HEK293 (cell line): ENCODE measurements at regions not wholly inside any gene's neighbourhood (a gene's known extent, or its start where the extent isn't known, plus 50 kb on each side); places are given as distances from the start of the nearest gene placed in this dataset.

Experiments
- CTCF ChIA-PET: fragments of 350-600 bp; formaldehyde crosslinking; extraction: SDS; loops from one replicate; lab custom pipeline; 2021; ENCODE audit warnings: antibody characterized with exemption; lab: Yijun Ruan, JAX
- POLR2A ChIA-PET: fragments of 300-600 bp; formaldehyde crosslinking; extraction: SDS; loops from one replicate; lab custom pipeline; 2020; ENCODE audit warnings: antibody characterized with exemption, inconsistent platforms; lab: Yijun Ruan, JAX
- H3K27ac ChIP-seq: fragments of 200-500 bp; sonication (Bioruptor generic); 2 replicates; pipeline ENCODE4 v1.5.1; 2014; ENCODE audit warnings: low read depth, low read length, control low read depth, inconsistent platforms; ENCODE audit errors: extremely low read depth
- H3K36me3 ChIP-seq, 2 experiments: fragments of 200-500 bp in 1 of 2; sonication (Bioruptor generic) in 1 of 2; 1 replicate in 1 of 2; 2 replicates in 1 of 2; pipeline ENCODE4 v1.5.1; 2014 to 2017; ENCODE audit warnings: inconsistent platforms in 2 of 2, low read length in 2 of 2; ENCODE audit not compliant: control insufficient read depth in 2 of 2, insufficient read depth in 1 of 2
- H3K4me1 ChIP-seq: fragments of 200-500 bp; sonication (Bioruptor generic); 2 replicates; pipeline ENCODE4 v1.5.1; 2014; ENCODE audit warnings: mild to moderate bottlenecking, low read length, inconsistent platforms; ENCODE audit not compliant: control insufficient read depth, insufficient read depth
- H3K4me3 ChIP-seq: 2 replicates; pipeline ENCODE4 v1.5.1; 2011; ENCODE audit warnings: low read depth, mild to moderate bottlenecking, control low read depth, low read length, moderate library complexity
- H3K9me3 ChIP-seq: fragments of 200-500 bp; sonication (Bioruptor generic); 2 replicates; pipeline ENCODE4 v1.5.1; 2014; ENCODE audit warnings: low read depth, low read length, inconsistent platforms; ENCODE audit not compliant: control insufficient read depth, insufficient read depth
- HOXA7 ChIP-seq: sonication (generic); formaldehyde crosslinking; IDR thresholded peaks from 2 replicates; pipeline ENCODE4 v1.8.1; 2022; ENCODE audit warnings: missing genetic modification reagents, borderline replicate concordance
- HOXC10 ChIP-seq: sonication (generic); formaldehyde crosslinking; IDR thresholded peaks from 2 replicates; pipeline ENCODE4 v1.8.1; 2023; ENCODE audit warnings: mild to moderate bottlenecking, missing genetic modification reagents
- KLF7 ChIP-seq: fragments of 450-650 bp; formaldehyde crosslinking; IDR thresholded peaks from 2 replicates; pipeline ENCODE4 v1.5.1; 2016; ENCODE audit warnings: missing biosample characterization, missing genetic modification characterization, borderline replicate concordance
- SCRT1 ChIP-seq: fragments of 450-650 bp; formaldehyde crosslinking; IDR thresholded peaks from 2 replicates; pipeline ENCODE4 v1.5.1; 2016; ENCODE audit warnings: missing biosample characterization, missing genetic modification characterization, borderline replicate concordance
- TRIM28 ChIP-seq: IDR thresholded peaks from 2 replicates; pipeline ENCODE4 v1.6.1; 2011; ENCODE audit warnings: low read length, control low read depth, borderline replicate concordance
- ZBTB7A ChIP-seq: fragments of 450-650 bp; formaldehyde crosslinking; IDR thresholded peaks from 2 replicates; pipeline ENCODE4 v1.5.1; 2016; ENCODE audit warnings: low read depth, missing biosample characterization, missing genetic modification characterization
- ZNF114 ChIP-seq: fragments of 450-650 bp; formaldehyde crosslinking; IDR thresholded peaks from 2 replicates; pipeline ENCODE4 v1.5.0; 2017; ENCODE audit warnings: missing biosample characterization, missing genetic modification characterization
- ZNF133 ChIP-seq: fragments of 450-650 bp; formaldehyde crosslinking; IDR thresholded peaks from 2 replicates; pipeline ENCODE4 v1.5.1; 2016; ENCODE audit warnings: missing biosample characterization, missing genetic modification characterization
- ZNF146 ChIP-seq: fragments of 450-650 bp; formaldehyde crosslinking; IDR thresholded peaks from 2 replicates; pipeline ENCODE4 v1.5.1; 2016; ENCODE audit warnings: missing biosample characterization, missing genetic modification characterization
- ZNF155 ChIP-seq: fragments of 450-650 bp; formaldehyde crosslinking; IDR thresholded peaks from 2 replicates; pipeline ENCODE4 v1.5.1; 2016; ENCODE audit warnings: missing biosample characterization, missing genetic modification characterization
- ZNF266 ChIP-seq: fragments of 450-650 bp; formaldehyde crosslinking; IDR thresholded peaks from 2 replicates; pipeline ENCODE4 v1.5.1; 2016; ENCODE audit warnings: missing biosample characterization, missing genetic modification characterization, low read depth
- ZNF394 ChIP-seq: fragments of 450-650 bp; formaldehyde crosslinking; IDR thresholded peaks from 2 replicates; pipeline ENCODE4 v1.5.1; 2016; ENCODE audit warnings: missing biosample characterization, missing genetic modification characterization, mild to moderate bottlenecking, moderate library complexity, borderline replicate concordance
- ZNF416 ChIP-seq: fragments of 450-650 bp; formaldehyde crosslinking; IDR thresholded peaks from 2 replicates; pipeline ENCODE4 v1.5.1; 2016; ENCODE audit warnings: missing biosample characterization, missing genetic modification characterization
- ZNF426 ChIP-seq: fragments of 450-650 bp; formaldehyde crosslinking; IDR thresholded peaks from 2 replicates; pipeline ENCODE4 v1.5.1; 2017; ENCODE audit warnings: missing biosample characterization, missing genetic modification characterization, mild to moderate bottlenecking, inconsistent platforms, moderate library complexity
- ZNF544 ChIP-seq: fragments of 450-650 bp; formaldehyde crosslinking; IDR thresholded peaks from 2 replicates; pipeline ENCODE4 v1.5.0; 2017; ENCODE audit warnings: missing biosample characterization, missing genetic modification characterization
- ZNF548 ChIP-seq: fragments of 450-650 bp; formaldehyde crosslinking; IDR thresholded peaks from 2 replicates; pipeline ENCODE4 v1.5.1; 2016; ENCODE audit warnings: missing biosample characterization, missing genetic modification characterization
- TF ChIP-seq, protein P1 (sequence below): fragments of 450-650 bp; formaldehyde crosslinking; IDR thresholded peaks from 2 replicates; pipeline ENCODE4 v1.5.1; 2016; ENCODE audit warnings: missing biosample characterization, missing genetic modification characterization
- TF ChIP-seq, protein P2 (sequence below): fragments of 450-650 bp; formaldehyde crosslinking; IDR thresholded peaks from 2 replicates; pipeline ENCODE4 v1.5.1; 2016; ENCODE audit warnings: missing biosample characterization, missing genetic modification characterization
- TF ChIP-seq, protein P3 (sequence below): fragments of 450-650 bp; formaldehyde crosslinking; IDR thresholded peaks from 2 replicates; pipeline ENCODE4 v1.5.1; 2016; ENCODE audit warnings: missing biosample characterization, missing genetic modification characterization

DNA sequence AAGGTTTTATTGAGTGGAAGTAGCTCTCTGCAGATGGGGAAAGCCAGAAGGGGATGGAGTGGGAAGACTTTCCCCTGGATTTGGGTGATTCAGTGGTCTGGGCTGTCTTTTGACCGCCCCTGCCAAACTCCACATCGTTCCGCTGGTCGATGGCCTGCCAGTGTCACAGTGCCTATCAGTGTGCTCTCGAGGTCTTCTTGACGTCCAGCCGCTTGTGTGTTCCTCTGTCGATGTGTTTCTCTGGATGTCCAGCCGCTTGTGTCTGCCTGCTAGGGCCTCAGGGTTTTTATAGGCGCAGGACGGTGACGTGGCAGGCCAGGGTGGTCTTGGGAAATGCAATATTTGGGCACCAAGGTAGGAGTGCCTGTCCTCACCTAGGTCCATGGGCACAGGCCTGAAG, 1371.4 kb upstream of the PIK3C3 start:
- no peak overlapping the region for H3K27ac ChIP-seq
- H3K36me3 ChIP-seq: no peaks in the 10 kb centered on the region
- ChIA-PET CTCF (interaction anchor here (0.6 kb wide), 1 partner anchor 28 kb away, joined by 3 read pairs; no protein-coding TSS in a partner anchor), POLR2A (no interaction called here)
- H3K4me1 ChIP-seq: no peaks in the 10 kb centered on the region
- no peak for TF ChIP-seq KLF7 (tag by site-specific recombination)
- no peak overlapping the region for H3K4me3 ChIP-seq
- no peaks in the 10 kb centered on the region for H3K9me3 ChIP-seq

DNA sequence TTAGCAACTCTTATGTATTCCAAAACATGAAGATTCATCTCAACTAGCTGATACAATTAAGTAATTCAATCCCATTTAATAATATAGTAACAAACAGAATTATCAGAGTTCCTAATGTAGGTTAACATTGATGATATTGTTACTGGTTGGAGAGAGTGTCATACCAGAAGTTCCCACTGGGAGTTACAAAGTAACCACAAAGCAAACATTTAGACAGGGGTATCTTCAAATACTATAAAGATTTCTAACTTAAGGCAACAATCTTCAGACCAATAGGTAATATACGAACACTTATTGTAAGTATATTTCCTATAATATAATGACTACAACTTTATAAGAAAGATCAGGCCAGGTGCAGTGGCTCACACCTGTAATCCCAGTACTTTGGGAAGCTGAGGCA, 1372.9 kb upstream of the PIK3C3 start:
- TF ChIP-seq ZNF416: no peak
- TF ChIP-seq ZBTB7A (tag by site-specific recombination): no peak
- TF ChIP-seq ZNF155: no peak
- no peak for TF ChIP-seq ZNF426 (tag by site-specific recombination)
- TF ChIP-seq ZNF548 (tag by site-specific recombination): no peak
- TF ChIP-seq SCRT1 (tag by site-specific recombination): no peak
- TF ChIP-seq ZNF146 (tag by site-specific recombination): no peak
- no peak for TF ChIP-seq TRIM28
- TF ChIP-seq, protein P1, sequence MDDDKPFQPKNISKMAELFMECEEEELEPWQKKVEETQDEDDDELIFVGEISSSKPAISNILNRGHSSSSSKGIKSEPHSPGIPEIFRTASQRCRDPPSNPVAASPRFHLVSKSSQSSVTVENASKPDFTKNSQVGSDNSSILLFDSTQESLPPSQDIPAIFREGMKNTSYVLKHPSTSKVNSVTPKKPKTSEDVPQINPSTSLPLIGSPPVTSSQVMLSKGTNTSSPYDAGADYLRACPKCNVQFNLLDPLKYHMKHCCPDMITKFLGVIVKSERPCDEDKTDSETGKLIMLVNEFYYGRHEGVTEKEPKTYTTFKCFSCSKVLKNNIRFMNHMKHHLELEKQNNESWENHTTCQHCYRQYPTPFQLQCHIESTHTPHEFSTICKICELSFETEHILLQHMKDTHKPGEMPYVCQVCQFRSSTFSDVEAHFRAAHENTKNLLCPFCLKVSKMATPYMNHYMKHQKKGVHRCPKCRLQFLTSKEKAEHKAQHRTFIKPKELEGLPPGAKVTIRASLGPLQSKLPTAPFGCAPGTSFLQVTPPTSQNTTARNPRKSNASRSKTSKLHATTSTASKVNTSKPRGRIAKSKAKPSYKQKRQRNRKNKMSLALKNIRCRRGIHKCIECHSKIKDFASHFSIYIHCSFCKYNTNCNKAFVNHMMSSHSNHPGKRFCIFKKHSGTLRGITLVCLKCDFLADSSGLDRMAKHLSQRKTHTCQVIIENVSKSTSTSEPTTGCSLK (tag by site-specific recombination): no peak
- TF ChIP-seq ZNF266 (tag by site-specific recombination): no peak
- no peak for TF ChIP-seq HOXC10 (CRISPR knock-in tag)
- Histone ChIP-seq H3K4me3 (no peak overlapping the region), H3K4me1 (no peaks in the 10 kb centered on the region), H3K9me3 (no peaks in the 10 kb centered on the region), H3K36me3 (no peaks in the 10 kb centered on the region), H3K27ac (no peak overlapping the region)
- POLR2A ChIA-PET: no interaction called here
- CTCF ChIA-PET: no interaction called here

DNA sequence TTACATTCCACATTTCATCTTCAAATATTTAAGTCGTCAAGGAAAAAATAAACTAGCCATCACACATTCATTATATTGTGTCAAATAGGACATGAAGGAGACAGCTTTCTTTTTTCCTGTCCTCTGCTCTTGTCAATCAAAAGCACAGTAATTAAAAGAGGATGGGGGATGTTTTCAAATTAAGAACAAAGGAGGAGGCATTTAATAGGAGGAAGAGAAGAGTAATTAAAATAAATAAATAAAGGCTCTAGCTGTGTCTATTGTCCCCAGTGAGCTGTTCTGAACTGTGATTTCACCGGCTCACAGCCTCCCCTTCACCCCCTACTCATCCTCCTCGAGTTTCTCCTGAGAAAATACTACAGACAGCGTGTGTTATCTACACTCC, 1377.1 kb upstream of the PIK3C3 start:
- H3K27ac ChIP-seq: no peak overlapping the region
- H3K4me1 ChIP-seq: no peaks in the 10 kb centered on the region
- H3K4me3 ChIP-seq: no peak overlapping the region
- no peak for TF ChIP-seq ZNF394
- TF ChIP-seq, protein P2, sequence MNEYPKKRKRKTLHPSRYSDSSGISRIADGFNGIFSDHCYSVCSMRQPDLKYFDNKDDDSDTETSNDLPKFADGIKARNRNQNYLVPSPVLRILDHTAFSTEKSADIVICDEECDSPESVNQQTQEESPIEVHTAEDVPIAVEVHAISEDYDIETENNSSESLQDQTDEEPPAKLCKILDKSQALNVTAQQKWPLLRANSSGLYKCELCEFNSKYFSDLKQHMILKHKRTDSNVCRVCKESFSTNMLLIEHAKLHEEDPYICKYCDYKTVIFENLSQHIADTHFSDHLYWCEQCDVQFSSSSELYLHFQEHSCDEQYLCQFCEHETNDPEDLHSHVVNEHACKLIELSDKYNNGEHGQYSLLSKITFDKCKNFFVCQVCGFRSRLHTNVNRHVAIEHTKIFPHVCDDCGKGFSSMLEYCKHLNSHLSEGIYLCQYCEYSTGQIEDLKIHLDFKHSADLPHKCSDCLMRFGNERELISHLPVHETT (tag by site-specific recombination): no peak
- no peak for TF ChIP-seq ZNF544 (tag by site-specific recombination)
- no peak for TF ChIP-seq ZNF133 (tag by site-specific recombination)
- no peak for TF ChIP-seq ZNF114 (tag by site-specific recombination)
- no peak for TF ChIP-seq HOXA7
- TF ChIP-seq TRIM28: no peak
- TF ChIP-seq, protein P3, sequence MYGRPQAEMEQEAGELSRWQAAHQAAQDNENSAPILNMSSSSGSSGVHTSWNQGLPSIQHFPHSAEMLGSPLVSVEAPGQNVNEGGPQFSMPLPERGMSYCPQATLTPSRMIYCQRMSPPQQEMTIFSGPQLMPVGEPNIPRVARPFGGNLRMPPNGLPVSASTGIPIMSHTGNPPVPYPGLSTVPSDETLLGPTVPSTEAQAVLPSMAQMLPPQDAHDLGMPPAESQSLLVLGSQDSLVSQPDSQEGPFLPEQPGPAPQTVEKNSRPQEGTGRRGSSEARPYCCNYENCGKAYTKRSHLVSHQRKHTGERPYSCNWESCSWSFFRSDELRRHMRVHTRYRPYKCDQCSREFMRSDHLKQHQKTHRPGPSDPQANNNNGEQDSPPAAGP (tag by site-specific recombination): no peak
- TF ChIP-seq, all 188 proteins: peak for 0
- POLR2A ChIA-PET: no interaction called here
- CTCF ChIA-PET: no interaction called here
- Histone ChIP-seq H3K9me3 (no peaks in the 10 kb centered on the region), H3K36me3 (no peaks in the 10 kb centered on the region)
